HG03095 (cell line): ENCODE measurements at regions not wholly inside any gene's neighbourhood (a gene's known extent, or its start where the extent isn't known, plus 50 kb on each side); places are given as distances from the start of the nearest gene placed in this dataset.

Source experiments
- ATAC-seq: cut with Tn5 transposase; IDR thresholded peaks from one replicate; pipeline ENCODE4 v1.9.1; 2021; ENCODE audit warnings: moderate library complexity; ENCODE audit not compliant: unreplicated experiment

GRCh38 chr20:11790046-11790445, 127.6 kb upstream of the BTBD3 start:
- no peak for ATAC-seq

GRCh38 chr20:11791316-11791715, 126.4 kb upstream of the BTBD3 start:
- no peak for ATAC-seq

- no peak for ATAC-seq
Observed at GRCh38 chr20:11791835-11792567, 125.7 kb upstream of the BTBD3 start.

- no peak for ATAC-seq
Observed at GRCh38 chr20:11792568-11792953, 125.1 kb upstream of the BTBD3 start.

GRCh38 chr20:11794525-11794924, 123.2 kb upstream of the BTBD3 start:
- ATAC-seq: no peak

GRCh38 chr20:11795071-11795615, 122.5 kb upstream of the BTBD3 start:
- no peak for ATAC-seq

- ATAC-seq: no peak
Observed at GRCh38 chr20:11796026-11796425, 121.7 kb upstream of the BTBD3 start.

- no peak for ATAC-seq
Observed at GRCh38 chr20:11797156-11797555, 120.5 kb upstream of the BTBD3 start.

GRCh38 chr20:11799281-11799684, 118.4 kb upstream of the BTBD3 start:
- no peak for ATAC-seq

GRCh38 chr20:11807054-11808048, 110.3 kb upstream of the BTBD3 start:
- no peak for ATAC-seq

- no peak for ATAC-seq
Observed at GRCh38 chr20:11808841-11809240, 108.9 kb upstream of the BTBD3 start.

- ATAC-seq: no peak
Observed at GRCh38 chr20:11810311-11811083, 107.2 kb upstream of the BTBD3 start.

GRCh38 chr20:11813106-11813890, 104.4 kb upstream of the BTBD3 start:
- no peak for ATAC-seq

GRCh38 chr20:11814267-11814666, 103.4 kb upstream of the BTBD3 start:
- ATAC-seq: no peak

GRCh38 chr20:11820838-11821237, 96.9 kb upstream of the BTBD3 start:
- ATAC-seq: no peak

- ATAC-seq: no peak
Observed at GRCh38 chr20:11822540-11822794, 95.2 kb upstream of the BTBD3 start.

- no peak for ATAC-seq
Observed at GRCh38 chr20:11826334-11826733, 91.4 kb upstream of the BTBD3 start.

GRCh38 chr20:11832397-11832796, 85.3 kb upstream of the BTBD3 start:
- no peak for ATAC-seq

- ATAC-seq: no peak
Observed at GRCh38 chr20:11832851-11833250, 84.8 kb upstream of the BTBD3 start.

GRCh38 chr20:11833825-11834224, 83.9 kb upstream of the BTBD3 start:
- ATAC-seq: no peak
